HUDEP-2 (cell line): ENCODE measurements at regions not wholly inside any gene's neighbourhood (a gene's known extent, or its start where the extent isn't known, plus 50 kb on each side); places are given as distances from the start of the nearest gene placed in this dataset.
A peak's percentile ranks its signal among the peaks of the same experiment; 100 is the strongest.

Source experiments
- DNase-seq, 76 experiments: peaks; one replicate each; lab custom pipeline; 2025; ENCODE audit not compliant: unreplicated experiment in 76 of 76; lab: John Stamatoyannopoulos, UW

DNA sequence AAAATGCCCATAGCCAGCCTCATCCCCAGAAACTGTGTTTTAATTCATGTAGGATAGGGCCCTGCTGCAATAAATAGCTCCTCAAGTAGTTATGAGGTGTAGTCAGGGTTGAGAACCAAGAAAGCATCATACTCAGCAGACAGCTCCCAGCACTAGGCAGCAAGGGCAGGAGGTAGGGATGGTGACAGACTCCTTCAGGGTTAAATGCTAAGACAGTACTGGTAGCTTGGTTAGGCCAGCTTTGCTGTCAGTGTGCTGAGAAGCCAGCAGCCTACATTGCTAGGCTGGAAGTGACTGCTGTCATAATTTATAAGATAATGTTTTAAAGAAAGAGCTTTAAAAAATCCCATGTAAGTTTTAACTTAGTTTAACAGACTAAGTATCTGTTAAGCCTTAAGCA, 113.9 kb upstream of the IMMP2L start:
- DNase-seq = no peak

DNA sequence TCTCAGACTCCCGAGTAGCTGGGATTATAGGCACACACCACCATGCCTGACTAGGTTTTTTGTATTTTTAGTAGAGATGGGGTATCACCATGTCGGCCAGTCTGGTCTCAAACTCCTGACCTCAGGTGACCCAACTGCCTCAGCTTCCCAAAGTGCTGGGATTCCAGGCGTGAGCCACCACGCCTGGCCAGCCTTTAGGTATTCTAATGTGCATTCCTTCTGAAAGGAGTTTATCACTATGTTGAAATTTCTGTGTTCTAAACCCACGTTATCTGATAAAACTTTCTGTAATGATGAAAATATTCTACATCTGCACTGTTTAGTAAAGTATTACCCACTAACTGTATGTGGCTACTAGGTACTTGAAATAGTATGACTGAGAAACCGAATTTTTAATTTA, 110.6 kb upstream of the IMMP2L start:
- no peak for DNase-seq

- no peak for DNase-seq
These were observed 109.6 kb upstream of the IMMP2L start for GRCh38 chr7:111671927-111672326.

- no peak for DNase-seq
These were observed 106.4 kb upstream of the IMMP2L start for GRCh38 chr7:111668711-111669110.

- DNase-seq = no peak
These were observed 105.2 kb upstream of the IMMP2L start for GRCh38 chr7:111667488-111667887.

- DNase-seq = no peak
These were observed 104.0 kb upstream of the IMMP2L start for GRCh38 chr7:111666260-111666659.

DNA sequence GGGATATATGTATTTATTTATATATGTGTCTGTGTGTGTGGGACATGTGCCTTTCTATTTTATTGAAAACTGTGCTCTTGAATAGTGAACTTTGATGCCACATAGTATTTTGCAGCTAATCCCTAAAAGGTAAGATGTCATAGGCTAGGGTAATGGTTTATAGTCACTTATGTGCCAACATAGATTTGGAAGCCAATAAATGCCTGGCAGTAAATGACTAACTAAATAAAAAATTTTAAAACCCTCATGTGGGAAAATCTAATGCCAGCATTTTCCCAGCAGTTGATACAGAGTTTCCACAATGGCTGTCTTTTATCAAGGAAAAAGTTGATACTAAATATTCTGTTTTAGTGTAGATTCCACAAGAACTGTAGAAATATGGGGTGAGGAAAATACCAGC, 101.5 kb upstream of the IMMP2L start:
- DNase-seq = no peak

DNA sequence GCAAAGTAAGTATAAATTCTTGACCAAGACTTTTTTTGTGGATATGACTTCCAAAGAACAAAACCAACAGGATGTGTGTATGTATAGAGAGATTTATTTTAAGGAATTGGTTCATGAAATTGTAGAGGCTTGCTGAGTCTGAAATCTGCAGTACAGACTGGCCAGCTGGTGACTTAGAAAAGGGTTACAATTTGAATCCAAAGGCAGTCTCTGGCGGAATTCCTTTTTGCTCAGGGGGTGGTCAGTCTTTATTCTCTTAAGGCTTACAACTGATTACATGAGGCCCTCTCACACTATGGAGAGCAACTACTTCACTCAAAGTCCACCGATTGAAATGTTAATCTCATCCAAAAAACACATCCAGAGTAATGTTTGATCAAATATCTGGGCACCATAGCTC, 100.1 kb upstream of the IMMP2L start:
- no peak for DNase-seq

- no peak for DNase-seq
These were observed 98.2 kb upstream of the IMMP2L start for GRCh38 chr7:111660478-111660877.

- DNase-seq = no peak
These were observed 96.3 kb upstream of the IMMP2L start for GRCh38 chr7:111658546-111658945.

GRCh38 chr7:111657018-111657417, 94.7 kb upstream of the IMMP2L start:
- no peak for DNase-seq

GRCh38 chr7:111654343-111654742, 92.1 kb upstream of the IMMP2L start:
- no peak for DNase-seq

GRCh38 chr7:111653846-111654245, 91.6 kb upstream of the IMMP2L start:
- DNase-seq = no peak

GRCh38 chr7:111650456-111650999, 88.2 kb upstream of the IMMP2L start:
- no peak for DNase-seq

- no peak for DNase-seq
These were observed 85.6 kb upstream of the IMMP2L start for GRCh38 chr7:111647881-111648280.

- peak in 22 of 76 experiments; percentile 0 to 33 (median 4) for DNase-seq
These were observed 82.3 kb upstream of the IMMP2L start for GRCh38 chr7:111644595-111644994.

DNA sequence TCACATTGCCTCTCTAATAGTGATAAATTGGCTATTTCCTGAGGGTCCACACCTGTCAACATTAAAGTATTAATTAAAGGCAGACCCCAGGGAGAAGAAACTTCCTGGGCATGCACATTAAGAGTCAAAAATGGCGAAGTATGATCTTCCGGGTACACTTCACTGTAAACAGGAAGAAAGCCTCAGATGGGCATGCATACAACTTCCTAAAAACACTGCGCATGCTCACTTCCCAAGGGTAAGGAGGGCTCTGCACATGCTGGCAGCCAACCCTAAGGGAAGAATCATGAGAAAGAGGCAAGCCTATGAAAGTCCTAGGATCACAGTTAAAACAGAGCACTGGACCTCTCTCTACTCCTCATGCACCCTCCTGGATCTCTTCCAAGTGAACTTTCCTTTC, 80.1 kb upstream of the IMMP2L start:
- no peak for DNase-seq

DNA sequence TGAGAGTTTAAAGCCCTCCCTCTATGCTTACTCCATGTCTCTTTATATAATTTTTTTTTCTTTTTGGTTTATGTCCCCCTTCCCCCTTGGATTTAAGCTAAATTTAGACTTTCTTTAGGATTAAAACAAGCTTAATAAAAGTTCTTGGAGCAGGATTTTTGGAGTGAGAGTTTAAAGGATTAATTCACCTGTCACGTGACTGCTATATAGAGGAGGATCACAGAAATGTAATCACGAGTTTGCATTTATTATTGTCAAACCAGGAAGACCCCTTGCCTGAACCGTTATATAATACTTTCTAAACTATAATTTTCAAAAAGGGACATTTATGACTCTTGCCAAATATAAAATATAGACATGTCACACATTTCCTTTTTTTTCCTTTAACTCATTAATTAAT, 78.1 kb upstream of the IMMP2L start:
- no peak for DNase-seq

GRCh38 chr7:111639934-111640333, 77.6 kb upstream of the IMMP2L start:
- no peak for DNase-seq

GRCh38 chr7:111638078-111638477, 75.8 kb upstream of the IMMP2L start:
- DNase-seq = no peak

DNA sequence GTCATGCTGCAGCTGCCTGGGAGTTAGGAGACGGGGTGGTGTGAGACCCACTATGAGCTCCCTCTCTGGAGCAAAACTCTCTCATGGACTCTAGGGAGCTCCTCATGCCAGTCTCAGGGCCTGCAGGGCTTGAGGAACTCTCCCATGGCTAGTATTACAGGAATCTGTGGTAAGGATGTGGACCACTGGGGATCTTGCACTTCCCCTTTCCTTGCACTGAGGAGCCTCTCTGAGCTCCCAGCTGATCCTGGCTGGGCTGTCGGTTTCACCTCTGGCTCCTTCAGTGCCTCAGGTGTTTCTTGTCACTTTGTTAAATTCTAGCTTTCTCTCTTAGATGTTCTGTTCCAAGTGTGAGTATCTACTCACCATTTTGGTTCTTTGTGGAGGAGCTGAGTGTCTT, 71.6 kb upstream of the IMMP2L start:
- DNase-seq = no peak

GRCh38 chr7:111630862-111631261, 68.6 kb upstream of the IMMP2L start:
- no peak for DNase-seq

DNA sequence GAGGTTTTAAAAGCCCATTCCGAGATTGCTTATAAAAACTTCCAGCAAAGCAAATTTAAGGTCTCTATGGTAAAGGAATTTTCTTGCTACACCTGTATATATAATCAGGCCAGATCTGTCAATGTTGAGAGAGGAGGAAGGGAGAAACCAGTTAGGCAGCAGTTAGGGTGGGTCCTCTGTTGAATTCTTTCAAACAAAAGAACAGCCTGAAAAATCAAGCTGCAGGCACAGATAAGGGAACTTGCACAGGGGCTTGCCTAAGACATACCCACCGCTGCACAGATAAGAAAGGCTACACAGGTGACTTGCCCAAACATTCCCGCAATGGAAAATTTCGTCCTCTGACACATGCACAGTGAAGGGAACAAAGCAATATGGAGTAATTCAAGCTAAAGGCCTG, 59.8 kb upstream of the IMMP2L start:
- DNase-seq = no peak
